Trophoblast cell (in vitro differentiated cells and primary cell): ENCODE measurements at regions not wholly inside any gene's neighbourhood (a gene's known extent, or its start where the extent isn't known, plus 50 kb on each side); places are given as distances from the start of the nearest gene placed in this dataset.
A peak's percentile ranks its signal among the peaks of the same experiment; 100 is the strongest.
"Not testable (repeated sequence)": the region's sequence is repeated elsewhere in the genome, so short reads cannot be mapped to it uniquely, and the experiment has no call there.

Source experiments
- DNase-seq, 2 donors: peaks; one replicate each; pipeline ENCODE4 v3.0.0-alpha.2; 2016
- H2AFZ ChIP-seq: 2 replicates; pipeline ENCODE4 v1.6.1; 2013; ENCODE audit warnings: low read length, moderate library complexity, mild to moderate bottlenecking; ENCODE audit not compliant: insufficient read depth, poor library complexity
- H2AK5ac ChIP-seq: 2 replicates; pipeline ENCODE4 v1.6.1; 2013; ENCODE audit warnings: mild to moderate bottlenecking, low read length
- H2BK120ac ChIP-seq: 2 replicates; pipeline ENCODE4 v1.6.1; 2013; ENCODE audit warnings: low read length, mild to moderate bottlenecking, moderate library complexity; ENCODE audit not compliant: insufficient read depth, poor library complexity
- H2BK12ac ChIP-seq: 2 replicates; pipeline ENCODE4 v1.6.1; 2013; ENCODE audit warnings: mild to moderate bottlenecking, low read length, moderate library complexity
- H2BK5ac ChIP-seq: 2 replicates; pipeline ENCODE4 v1.6.1; 2013; ENCODE audit warnings: low read length, low read depth, moderate library complexity, mild to moderate bottlenecking; ENCODE audit not compliant: poor library complexity
- H3K14ac ChIP-seq: 2 replicates; pipeline ENCODE4 v1.6.1; 2013; ENCODE audit warnings: mild to moderate bottlenecking, low read length
- H3K18ac ChIP-seq: 2 replicates; pipeline ENCODE4 v1.6.1; 2013; ENCODE audit warnings: mild to moderate bottlenecking, low read length
- H3K23ac ChIP-seq: 2 replicates; pipeline ENCODE4 v1.6.1; 2013; ENCODE audit warnings: low read length
- H3K27ac ChIP-seq: 2 replicates; pipeline ENCODE4 v1.5.1; 2013; ENCODE audit warnings: low read depth, mild to moderate bottlenecking, inconsistent platforms, low read length, moderate library complexity
- H3K27me3 ChIP-seq: 2 replicates; pipeline ENCODE4 v1.6.1; 2013; ENCODE audit warnings: inconsistent platforms, mild to moderate bottlenecking, low read length, moderate library complexity; ENCODE audit not compliant: insufficient read depth
- H3K36me3 ChIP-seq, 2 experiments: 1 replicate in 1 of 2; 2 replicates in 1 of 2; pipeline ENCODE4 v1.6.1; 2013; ENCODE audit warnings: low read length in 2 of 2, mild to moderate bottlenecking in 2 of 2, moderate library complexity in 1 of 2; ENCODE audit not compliant: insufficient read depth in 2 of 2, control insufficient read depth in 1 of 2
- H3K4ac ChIP-seq: 2 replicates; pipeline ENCODE4 v1.6.1; 2013; ENCODE audit warnings: low read depth, mild to moderate bottlenecking, low read length, moderate library complexity
- H3K4me1 ChIP-seq, 2 experiments: 1 replicate in 1 of 2; 2 replicates in 1 of 2; pipeline ENCODE4 v1.6.1; 2013; ENCODE audit warnings: low read length in 2 of 2, mild to moderate bottlenecking in 2 of 2, moderate library complexity in 1 of 2; ENCODE audit not compliant: insufficient read depth in 2 of 2, control insufficient read depth in 1 of 2
- H3K4me2 ChIP-seq: 2 replicates; pipeline ENCODE4 v1.6.1; 2013; ENCODE audit warnings: inconsistent platforms, mild to moderate bottlenecking, low read length, moderate library complexity
- H3K4me3 ChIP-seq: 2 replicates; pipeline ENCODE4 v1.5.1; 2013; ENCODE audit warnings: mild to moderate bottlenecking, low read depth, low read length, inconsistent platforms
- H3K79me1 ChIP-seq: one replicate; pipeline ENCODE4 v1.6.1; 2013; ENCODE audit warnings: low read length
- H3K79me2 ChIP-seq: 2 replicates; pipeline ENCODE4 v1.6.1; 2013; ENCODE audit warnings: low read length, mild to moderate bottlenecking; ENCODE audit not compliant: control insufficient read depth, insufficient read depth, poor library complexity
- H3K9ac ChIP-seq: 2 replicates; pipeline ENCODE4 v1.6.1; 2013; ENCODE audit warnings: mild to moderate bottlenecking, low read length
- H3K9me3 ChIP-seq: 2 replicates; pipeline ENCODE4 v1.6.1; 2013; ENCODE audit warnings: low read depth, mild to moderate bottlenecking, control low read depth, inconsistent platforms, low read length; ENCODE audit not compliant: insufficient read depth
- H4K12ac ChIP-seq: 2 replicates; pipeline ENCODE4 v1.6.1; 2013; ENCODE audit warnings: low read depth, mild to moderate bottlenecking, low read length, moderate library complexity
- H4K8ac ChIP-seq: 2 replicates; pipeline ENCODE4 v1.6.1; 2013; ENCODE audit warnings: low read depth, mild to moderate bottlenecking, low read length, moderate library complexity
- H4K91ac ChIP-seq: one replicate; pipeline ENCODE4 v1.6.1; 2013; ENCODE audit warnings: low read depth, mild to moderate bottlenecking, low read length, moderate library complexity
- WGBS: extraction: QIAGEN DNeasy Blood & Tissue Kit; methylation state at CpG from one replicate; pipeline ENCODE4 v1.1.7; 2013; ENCODE audit warnings: missing lambda C conversion rate; ENCODE audit not compliant: insufficient read length, insufficient coverage; ENCODE audit errors: extremely low coverage; 5-methylcytosine and 5-hydroxymethylcytosine counted together

DNA sequence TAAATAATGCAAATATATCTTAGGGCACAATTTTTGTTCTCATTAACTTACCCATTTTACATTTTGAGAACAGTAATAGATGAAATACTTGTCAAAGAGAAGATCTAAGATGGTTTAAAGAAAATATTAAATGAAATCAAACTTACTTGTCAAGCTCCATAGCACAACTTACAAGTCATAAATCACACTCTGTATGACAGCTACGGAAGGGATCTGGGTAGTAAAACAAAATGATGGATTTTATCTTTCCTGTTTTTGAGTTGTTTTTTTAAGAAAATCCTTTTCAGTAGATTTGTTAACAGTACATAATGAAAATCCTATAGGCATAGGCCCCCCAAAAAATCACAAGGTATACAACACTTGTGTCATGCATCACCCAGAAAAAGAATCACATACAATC lies 84.4 kb upstream of the ANTXRL start:
- not testable (repeated sequence) for H3K9ac ChIP-seq, H3K4me2 ChIP-seq, DNase-seq, H3K9me3 ChIP-seq, H4K91ac ChIP-seq, H3K4ac ChIP-seq, H3K79me1 ChIP-seq, H2AFZ ChIP-seq, H4K12ac ChIP-seq, H2BK120ac ChIP-seq, H3K4me3 ChIP-seq, H3K18ac ChIP-seq, H3K27me3 ChIP-seq, H4K8ac ChIP-seq, H3K4me1 ChIP-seq, H3K36me3 ChIP-seq, H3K27ac ChIP-seq, H3K23ac ChIP-seq, H2AK5ac ChIP-seq, H2BK5ac ChIP-seq, H3K79me2 ChIP-seq, H2BK12ac ChIP-seq, H3K14ac ChIP-seq
- no CpG with 5 or more reads among the region's 1 CpG for WGBS

DNA sequence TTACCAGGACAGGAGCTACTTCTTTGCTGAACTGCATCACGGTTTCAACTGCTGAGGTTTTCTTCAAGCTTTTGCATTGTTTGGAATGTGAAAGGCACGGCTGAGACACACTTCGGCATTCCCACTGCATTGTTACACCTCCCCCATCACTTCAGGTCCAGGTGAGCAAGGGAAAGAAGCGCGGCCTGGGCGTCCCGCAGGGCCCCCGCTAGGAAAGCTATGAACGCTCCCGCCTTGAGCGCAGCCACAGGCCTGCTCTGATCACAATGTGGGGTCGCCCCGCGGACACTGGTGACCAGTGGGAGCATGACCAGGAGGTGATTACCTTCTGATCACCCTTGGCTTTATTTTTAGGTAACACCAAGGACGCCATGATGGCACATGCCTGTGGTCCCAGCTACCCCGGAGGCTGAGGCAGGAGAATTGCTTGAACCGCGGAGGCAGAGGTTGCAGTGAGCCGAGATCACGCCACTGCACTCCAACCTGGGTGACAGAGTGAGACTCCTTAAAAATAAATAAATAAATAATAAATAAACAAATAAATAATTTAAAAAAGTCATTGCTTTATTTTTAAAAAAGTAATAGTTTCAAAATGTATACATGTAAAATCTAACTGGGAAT lies 82.2 kb upstream of the ANTXRL start:
- not testable (repeated sequence) for H3K9me3 ChIP-seq, H4K12ac ChIP-seq, H3K79me2 ChIP-seq, H3K4ac ChIP-seq, H3K27me3 ChIP-seq, H3K18ac ChIP-seq, H3K36me3 ChIP-seq, H3K23ac ChIP-seq, H3K79me1 ChIP-seq, H2AK5ac ChIP-seq, H3K9ac ChIP-seq, H3K4me2 ChIP-seq, H3K14ac ChIP-seq, H4K91ac ChIP-seq, H2BK12ac ChIP-seq, H2BK120ac ChIP-seq, H2AFZ ChIP-seq, H4K8ac ChIP-seq, H3K27ac ChIP-seq, H3K4me1 ChIP-seq, H3K4me3 ChIP-seq, H2BK5ac ChIP-seq
- no CpG with 5 or more reads among the region's 20 CpGs for WGBS
- peak; percentile 64 to 73 for DNase-seq

DNA sequence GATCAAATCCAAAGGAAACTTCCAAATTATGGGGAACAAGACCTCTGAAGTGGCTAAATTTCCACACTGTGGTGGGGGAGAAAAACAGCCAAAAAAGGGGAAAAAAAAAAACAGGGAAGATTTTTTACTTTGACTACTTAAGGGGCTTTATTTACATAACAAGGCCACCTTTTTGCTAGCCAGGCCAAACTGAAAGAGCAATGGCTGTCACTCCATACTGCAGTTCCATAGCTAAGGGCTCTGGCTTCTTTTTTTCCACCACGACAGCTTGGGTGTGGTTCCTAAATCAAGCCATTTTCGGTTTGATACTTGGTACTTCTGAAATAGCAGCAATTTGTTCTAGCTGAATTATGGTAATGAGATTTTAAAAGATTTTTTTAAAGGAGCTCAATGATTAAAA lies 76.4 kb upstream of the ANTXRL start:
- not testable (repeated sequence) for H3K4me1 ChIP-seq, H2BK5ac ChIP-seq, H3K27ac ChIP-seq, H2AFZ ChIP-seq, H3K4ac ChIP-seq, H2AK5ac ChIP-seq, H3K4me3 ChIP-seq, H3K79me2 ChIP-seq, H4K91ac ChIP-seq, H2BK120ac ChIP-seq, H4K8ac ChIP-seq, H3K79me1 ChIP-seq, H3K27me3 ChIP-seq, H3K14ac ChIP-seq, H3K18ac ChIP-seq, DNase-seq, H2BK12ac ChIP-seq, H3K9ac ChIP-seq, H4K12ac ChIP-seq, H3K36me3 ChIP-seq, H3K4me2 ChIP-seq, H3K9me3 ChIP-seq, H3K23ac ChIP-seq
- no CpG with 5 or more reads among the region's 2 CpGs for WGBS

DNA sequence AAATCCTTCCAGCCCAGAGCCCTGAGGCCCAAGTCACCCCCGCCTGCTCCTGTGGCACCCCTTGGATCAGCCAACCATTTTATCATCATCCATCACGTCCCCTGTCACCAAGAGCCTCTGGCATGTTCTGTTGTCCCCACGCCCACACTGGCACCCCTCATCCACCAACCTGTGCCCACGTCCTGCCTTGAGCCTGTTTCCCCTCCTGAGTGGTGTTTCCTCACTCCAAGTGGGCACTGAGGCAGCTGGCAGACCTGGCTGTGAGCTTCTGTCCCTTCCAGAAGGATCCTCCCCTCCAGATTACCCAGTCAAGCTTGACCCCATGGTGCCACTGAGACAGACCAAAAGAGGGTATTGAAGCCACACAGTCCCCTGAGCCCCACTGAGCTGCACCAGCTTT lies 71.4 kb upstream of the ANTXRL start:
- no peak overlapping the region for H2BK120ac ChIP-seq
- no peaks in the 10 kb centered on the region for H3K27me3 ChIP-seq
- H3K9me3 ChIP-seq: peaks cover 11% of the 10 kb centered on the region
- no peak overlapping the region for H3K23ac ChIP-seq
- DNase-seq: no peak
- no peak overlapping the region for H3K4me3 ChIP-seq
- no CpG with 5 or more reads among the region's 4 CpGs for WGBS
- H3K79me1 ChIP-seq: no peaks in the 10 kb centered on the region
- H3K79me2 ChIP-seq: no peaks in the 10 kb centered on the region
- no peak overlapping the region for H4K12ac ChIP-seq
- H3K18ac ChIP-seq: no peak overlapping the region
- H3K4me2 ChIP-seq: no peak overlapping the region
- H3K36me3 ChIP-seq: no peaks in the 10 kb centered on the region
- H3K14ac ChIP-seq: no peak overlapping the region
- no peak overlapping the region for H2AK5ac ChIP-seq
- peak overlapping the region; percentile 8 for H2BK12ac ChIP-seq
- H3K27ac ChIP-seq: no peak overlapping the region
- H2AFZ ChIP-seq: no peak overlapping the region
- no peak overlapping the region for H4K8ac ChIP-seq
- H3K4ac ChIP-seq: no peak overlapping the region
- no peaks in the 10 kb centered on the region for H3K4me1 ChIP-seq
- no peak overlapping the region for H2BK5ac ChIP-seq
- no peak overlapping the region for H4K91ac ChIP-seq
- H3K9ac ChIP-seq: no peak overlapping the region
